Non-pigmented ciliary epithelial cell (primary cell): ENCODE measurements at regions not wholly inside any gene's neighbourhood (a gene's known extent, or its start where the extent isn't known, plus 50 kb on each side); places are given as distances from the start of the nearest gene placed in this dataset.
"Not testable (repeated sequence)": the region's sequence is repeated elsewhere in the genome, so short reads cannot be mapped to it uniquely, and the experiment has no call there.

Source experiments
- DNase-seq: peaks from one replicate; pipeline ENCODE4 v3.0.0-alpha.2; 2010; ENCODE audit warnings: low read depth

DNA sequence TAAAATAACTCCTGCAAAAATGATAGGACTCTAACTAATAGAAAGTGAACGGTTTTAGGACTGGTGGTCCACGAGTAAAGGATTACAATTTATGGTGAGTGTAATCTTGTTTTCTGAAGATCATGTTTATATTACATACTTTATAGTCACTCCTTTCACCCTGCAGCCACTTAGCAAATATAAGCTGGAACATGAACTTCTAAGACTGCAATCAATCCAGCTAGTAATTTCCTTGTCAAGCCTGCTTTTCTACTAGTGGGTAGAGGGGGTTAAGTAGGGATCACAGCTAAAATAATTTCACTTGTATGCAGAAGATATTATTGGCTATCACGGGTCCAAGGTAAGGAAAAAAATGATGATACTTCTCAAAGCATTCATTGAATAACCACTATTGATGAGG, 125.5 kb upstream of the NETO1 start:
- no peak for DNase-seq

DNA sequence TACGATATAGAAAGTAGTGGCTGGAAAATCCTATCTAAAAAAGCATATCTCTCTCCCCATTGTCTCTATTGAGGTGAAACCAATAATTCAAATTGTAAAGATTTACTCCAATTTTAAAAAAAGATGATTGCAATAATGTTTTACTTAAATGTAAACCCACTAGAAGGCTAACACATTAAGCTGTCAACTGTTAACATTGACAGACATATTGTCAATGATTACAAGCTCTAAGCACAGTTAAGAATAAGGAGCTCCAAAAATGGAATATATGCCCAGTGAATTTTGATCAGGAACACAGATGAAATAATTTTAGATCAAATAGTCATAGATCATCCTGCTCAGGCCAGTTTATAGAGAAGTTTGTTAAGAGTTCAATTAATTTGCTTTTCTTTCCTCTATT, 123.6 kb upstream of the NETO1 start:
- DNase-seq, result no peak

DNA sequence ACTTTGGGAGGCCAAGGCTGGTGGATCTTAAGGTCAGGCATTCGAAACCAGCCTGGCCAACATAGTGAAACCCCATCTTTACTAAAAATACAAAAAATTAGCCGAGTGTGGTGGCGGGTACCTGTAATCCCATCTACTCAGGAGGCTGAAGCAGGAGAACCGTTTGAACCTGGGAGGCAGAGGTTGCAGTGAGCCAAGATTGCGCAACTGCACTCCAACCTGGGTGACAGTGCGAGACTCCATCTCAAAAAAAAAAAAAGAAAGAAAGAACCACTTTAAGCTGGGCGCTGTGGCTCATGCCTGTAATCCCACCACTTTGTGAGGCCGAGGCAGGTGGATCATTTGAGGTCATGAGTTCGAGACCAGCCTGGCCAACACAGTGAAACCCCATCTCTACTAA, 119.8 kb upstream of the NETO1 start:
- not testable (repeated sequence) for DNase-seq

DNA sequence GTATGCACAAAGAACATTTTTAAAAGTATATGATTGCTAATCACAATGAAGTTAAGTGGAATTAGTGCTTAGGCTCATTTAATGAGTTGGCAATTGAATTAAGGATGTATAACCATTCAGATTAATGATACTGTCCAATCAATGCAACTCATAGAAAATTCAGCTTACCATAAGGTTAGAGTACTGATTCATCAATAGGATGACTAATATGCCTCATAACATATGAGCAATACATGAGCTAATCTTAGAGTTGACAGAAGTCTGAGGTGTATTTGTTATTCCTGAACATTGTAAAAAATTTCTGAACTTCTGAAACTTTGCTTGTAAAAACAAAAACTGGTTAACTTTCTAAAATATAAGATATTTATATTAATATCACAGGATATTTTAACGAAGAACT, 118.3 kb upstream of the NETO1 start:
- DNase-seq, result no peak

DNA sequence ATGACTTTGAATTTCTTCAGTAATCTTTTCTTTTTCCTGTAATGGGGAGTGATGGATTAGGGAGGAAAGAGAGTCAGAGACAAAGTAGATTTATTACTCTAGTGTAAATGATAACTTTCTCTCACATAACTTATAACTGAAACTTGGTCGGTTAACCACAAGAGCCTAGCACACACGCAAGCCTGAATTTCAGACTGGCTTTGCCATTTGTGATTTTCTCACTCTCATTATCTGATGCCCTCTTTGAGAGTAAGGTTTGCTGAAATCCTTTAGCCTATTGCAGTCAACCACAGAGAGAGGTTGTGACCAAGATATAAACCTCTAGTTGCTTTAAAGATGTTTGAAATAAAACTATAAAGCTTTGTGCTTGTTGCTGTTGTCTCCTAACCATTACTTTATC, 117.9 kb upstream of the NETO1 start:
- no peak for DNase-seq

DNA sequence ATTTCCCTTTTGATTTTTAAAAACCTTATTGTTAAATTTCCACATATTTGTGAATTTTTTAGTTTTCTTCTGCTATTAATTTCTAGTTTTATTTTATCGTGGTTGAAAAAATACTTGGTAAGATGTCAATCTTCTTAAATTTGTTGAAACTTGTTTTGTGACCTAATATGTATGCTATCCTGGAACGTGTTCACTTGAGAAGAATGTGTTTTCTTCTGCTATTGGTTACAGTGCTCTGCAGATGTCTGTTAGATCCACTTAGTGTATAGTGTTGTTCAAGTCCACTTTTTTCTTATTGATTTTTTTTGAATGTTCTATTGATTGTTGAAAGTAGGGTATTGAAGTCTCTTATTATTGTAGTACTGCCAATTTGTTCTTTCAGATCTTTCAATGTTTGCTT, 116.5 kb upstream of the NETO1 start:
- no peak for DNase-seq

DNA sequence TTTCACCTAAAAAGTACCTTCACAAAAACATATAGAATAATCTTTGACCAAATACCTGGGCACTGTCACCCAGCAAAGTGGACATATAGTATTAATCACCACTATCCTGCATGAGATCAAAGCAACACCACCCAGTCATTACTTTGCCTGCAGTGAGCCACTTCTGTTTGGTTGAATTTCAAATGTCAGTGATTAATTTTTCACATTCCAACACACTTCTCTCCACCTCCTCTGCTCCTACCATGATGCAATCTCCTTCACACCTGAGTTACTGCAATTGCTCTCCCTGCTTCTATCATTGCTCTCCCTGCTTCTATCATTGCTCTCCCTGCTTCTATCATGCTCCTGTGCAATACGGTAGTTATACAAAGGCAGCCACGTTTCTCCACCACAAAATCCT, 106.1 kb upstream of the NETO1 start:
- no peak for DNase-seq

DNA sequence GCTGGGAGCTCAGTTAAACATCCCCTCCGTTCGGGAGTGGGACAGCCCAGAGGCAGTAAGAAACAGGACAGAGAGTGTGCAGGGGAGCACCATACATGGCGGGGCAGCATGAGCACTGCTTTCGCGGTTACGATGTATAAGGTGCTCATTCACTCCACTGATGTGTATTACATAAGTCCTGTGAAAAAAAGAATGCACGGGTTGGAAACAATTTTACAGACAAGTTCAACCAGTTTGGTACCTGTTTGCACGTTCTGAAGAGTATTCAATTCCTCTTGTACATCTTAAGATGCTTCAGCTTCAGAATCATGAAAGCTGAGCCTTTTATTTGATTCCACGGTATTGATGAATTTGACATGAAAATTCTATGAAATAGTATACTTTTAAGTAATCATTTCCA, 97.8 kb upstream of the NETO1 start:
- DNase-seq, result no peak

DNA sequence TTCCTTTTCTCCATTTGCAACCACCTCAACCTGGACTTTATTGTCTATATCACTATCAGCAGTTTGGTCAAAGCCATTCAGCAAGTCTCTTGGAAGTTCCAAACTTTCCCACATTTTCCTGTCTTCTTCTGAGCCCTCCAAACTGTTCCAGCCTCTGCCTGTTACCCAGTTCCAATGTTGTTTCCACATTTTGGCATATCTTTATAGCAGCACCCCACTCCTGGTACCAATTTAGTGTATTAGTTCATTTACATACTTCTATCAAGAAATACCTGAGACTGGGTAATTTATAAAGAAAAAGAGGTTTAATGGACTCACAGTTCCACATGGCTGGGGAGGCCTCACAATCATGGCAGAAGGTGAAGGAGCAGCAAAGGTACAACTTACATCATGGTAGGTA, 90.4 kb upstream of the NETO1 start:
- not testable (repeated sequence) for DNase-seq

DNA sequence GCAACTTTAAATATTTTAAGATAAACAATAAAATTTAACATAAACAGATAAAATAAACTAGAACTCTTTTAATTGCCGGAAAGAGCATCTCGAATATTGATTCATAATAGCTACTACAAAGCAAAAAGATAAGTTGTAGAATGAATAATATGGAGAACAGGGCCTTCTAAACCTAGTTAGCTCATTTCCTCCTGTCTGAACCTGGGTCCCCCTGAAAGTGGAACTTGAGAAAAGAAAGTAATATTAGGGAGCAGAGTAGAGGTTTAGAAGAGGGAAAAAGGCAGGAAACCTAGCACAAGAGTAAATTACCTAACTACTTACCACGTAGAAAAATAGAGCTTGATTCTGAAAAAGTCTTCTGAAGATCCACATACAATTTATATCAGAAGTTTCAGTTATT, 80.7 kb upstream of the NETO1 start:
- DNase-seq, result no peak

DNA sequence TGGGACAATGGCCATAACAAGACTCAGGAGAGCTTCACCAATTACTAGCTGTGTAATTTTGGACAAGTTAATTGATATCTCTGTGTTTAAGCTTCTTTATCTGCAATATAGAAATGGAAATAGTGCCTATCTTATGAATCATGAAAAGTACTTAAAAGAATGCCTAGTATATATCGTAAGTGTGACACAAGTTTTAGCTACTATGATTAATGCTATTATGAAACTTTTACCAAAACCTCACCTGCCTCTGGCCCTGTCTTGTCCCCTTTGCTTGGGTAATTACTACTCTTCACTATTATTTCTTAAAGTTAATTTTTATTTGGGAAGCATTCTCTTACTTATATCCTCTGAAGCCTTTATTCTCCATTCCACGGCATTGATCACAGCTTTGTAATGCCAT, 75.0 kb upstream of the NETO1 start:
- no peak for DNase-seq

DNA sequence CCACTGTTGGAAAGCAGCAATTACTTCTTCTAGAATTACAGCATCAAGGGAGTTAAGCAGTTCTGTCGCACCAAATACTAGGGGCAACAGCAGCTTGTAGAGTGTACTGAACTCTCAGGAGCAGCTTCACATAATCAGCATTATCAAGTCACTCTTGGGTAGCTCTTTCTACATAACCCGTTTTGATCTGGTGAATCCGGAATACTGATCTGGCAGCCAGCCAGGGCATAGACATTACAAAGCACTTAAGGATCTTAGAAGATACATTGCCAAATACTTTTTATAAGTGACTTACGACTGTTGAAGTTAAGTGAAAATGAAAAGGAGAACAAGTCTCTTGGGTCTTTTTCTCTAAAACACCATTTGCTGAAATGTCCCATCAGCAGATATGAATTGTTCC, 73.2 kb upstream of the NETO1 start:
- no peak for DNase-seq

DNA sequence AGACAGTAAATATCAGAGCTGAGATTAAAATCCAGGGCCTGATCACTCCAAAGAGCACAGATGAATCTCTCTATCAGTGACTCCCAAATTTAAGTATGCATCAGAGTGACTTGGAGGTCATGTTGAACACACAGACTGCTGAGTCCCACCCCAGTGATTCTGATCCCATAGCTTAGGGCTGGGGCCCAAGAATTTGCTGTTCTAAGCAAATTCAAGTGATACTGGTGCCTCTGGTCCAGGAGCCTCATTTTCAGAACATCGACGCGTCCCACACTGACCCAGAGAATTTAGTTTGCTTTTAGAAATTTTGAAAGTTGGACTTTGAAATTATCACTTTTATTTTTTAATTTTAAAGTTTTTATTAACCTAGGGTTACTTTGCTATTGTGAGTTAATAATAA, 72.7 kb upstream of the NETO1 start:
- no peak for DNase-seq

DNA sequence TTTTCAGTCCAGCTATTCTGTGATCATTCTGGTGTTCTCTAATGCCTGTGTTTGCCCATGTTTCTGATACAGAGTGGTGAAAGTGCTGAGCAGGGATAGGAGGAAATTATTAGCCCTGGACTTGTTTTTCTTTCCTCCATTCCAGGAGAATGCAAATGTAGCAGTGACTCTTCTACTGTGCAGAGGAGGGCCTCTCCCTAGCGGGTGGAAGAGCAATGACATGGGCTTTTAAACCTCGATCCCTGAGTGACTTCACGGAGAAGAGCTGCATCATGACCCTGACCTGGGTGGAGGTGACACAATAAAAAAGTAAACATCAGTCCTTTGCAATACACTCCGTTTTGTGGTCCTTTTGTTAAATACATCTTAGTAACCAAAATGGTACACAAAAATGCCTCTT, 68.0 kb upstream of the NETO1 start:
- DNase-seq, result no peak

DNA sequence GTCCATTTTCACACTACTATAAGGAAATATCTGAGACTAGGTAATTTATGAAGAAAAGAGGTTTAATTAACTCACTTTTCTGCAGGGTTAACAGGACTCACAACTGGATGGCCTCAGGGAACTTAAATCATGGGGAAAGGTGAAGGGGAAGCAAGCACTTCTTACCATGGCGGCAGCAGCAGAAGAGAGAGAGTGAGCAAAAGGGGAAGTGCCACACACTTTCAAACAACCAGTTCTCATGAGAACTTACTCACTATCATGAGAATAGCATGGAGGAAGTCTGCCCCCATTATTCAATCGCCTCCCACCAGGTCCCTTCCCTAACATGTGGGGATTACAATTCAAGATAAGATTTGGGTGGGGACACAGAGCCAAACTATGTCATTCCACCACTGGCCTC, 55.1 kb upstream of the NETO1 start:
- no peak for DNase-seq
